Activated CD4-positive, alpha-beta T cell treated with anti-CD3 and anti-CD28 coated beads, Interleukin-2, amount 50 U/mL, for 4 hours (primary cell): ENCODE measurements at regions not wholly inside any gene's neighbourhood (a gene's known extent, or its start where the extent isn't known, plus 50 kb on each side); places are given as distances from the start of the nearest gene placed in this dataset.
"Not testable (repeated sequence)": the region's sequence is repeated elsewhere in the genome, so short reads cannot be mapped to it uniquely, and the experiment has no call there.

Experiments used
- DNase-seq, 2 experiments: peaks; one replicate each; pipeline ENCODE4 v3.0.0-alpha.2; 2020

GRCh38 chr1:119254067-119254720 is 113.7 kb upstream of the WARS2 start:
- no peak for DNase-seq

GRCh38 chr1:119256089-119256488 is 112.5 kb upstream of the HAO2 start:
- not testable (repeated sequence) for DNase-seq

GRCh38 chr1:119260506-119260905 is 108.1 kb upstream of the HAO2 start:
- no peak for DNase-seq

GRCh38 chr1:119266386-119266785 is 102.2 kb upstream of the HAO2 start:
- no peak for DNase-seq

GRCh38 chr1:119266858-119267257 is 101.7 kb upstream of the HAO2 start:
- no peak for DNase-seq

- not testable (repeated sequence) for DNase-seq
Observed at GRCh38 chr1:119267288-119267687, 101.3 kb upstream of the HAO2 start.

GRCh38 chr1:119268879-119269278 is 99.7 kb upstream of the HAO2 start:
- DNase-seq, result no peak

- peak; percentile 6 to 19 for DNase-seq
Observed at GRCh38 chr1:119275145-119276134, 93.1 kb upstream of the HAO2 start.

- no peak for DNase-seq
Observed at GRCh38 chr1:119276558-119276957, 92.0 kb upstream of the HAO2 start.

- no peak for DNase-seq
Observed at GRCh38 chr1:119279456-119280381, 88.9 kb upstream of the HAO2 start.

GRCh38 chr1:119285482-119285881 is 83.1 kb upstream of the HAO2 start:
- DNase-seq, result no peak

- no peak for DNase-seq
Observed at GRCh38 chr1:119286587-119287181, 81.9 kb upstream of the HAO2 start.

GRCh38 chr1:119288751-119289150 is 79.8 kb upstream of the HAO2 start:
- DNase-seq, result no peak

- DNase-seq, result no peak
Observed at GRCh38 chr1:119290297-119290696, 78.3 kb upstream of the HAO2 start.

GRCh38 chr1:119291611-119292206 is 76.9 kb upstream of the HAO2 start:
- DNase-seq, result no peak

- no peak for DNase-seq
Observed at GRCh38 chr1:119293797-119294196, 74.8 kb upstream of the HAO2 start.

- DNase-seq, result no peak
Observed at GRCh38 chr1:119294199-119294598, 74.4 kb upstream of the HAO2 start.

GRCh38 chr1:119294722-119295121 is 73.9 kb upstream of the HAO2 start:
- no peak for DNase-seq

- no peak for DNase-seq
Observed at GRCh38 chr1:119298687-119299303, 69.8 kb upstream of the HAO2 start.

- no peak for DNase-seq
Observed at GRCh38 chr1:119302011-119302410, 66.6 kb upstream of the HAO2 start.

GRCh38 chr1:119308130-119308700 is 60.4 kb upstream of the HAO2 start:
- DNase-seq, result no peak
